ENCODE measurements at regions not wholly inside any gene's neighbourhood (a gene's known extent, or its start where the extent isn't known, plus 50 kb on each side); places are given as distances from the start of the nearest gene placed in this dataset.
"Not testable (repeated sequence)": the region's sequence is repeated elsewhere in the genome, so short reads cannot be mapped to it uniquely, and the experiment has no call there.

DNA sequence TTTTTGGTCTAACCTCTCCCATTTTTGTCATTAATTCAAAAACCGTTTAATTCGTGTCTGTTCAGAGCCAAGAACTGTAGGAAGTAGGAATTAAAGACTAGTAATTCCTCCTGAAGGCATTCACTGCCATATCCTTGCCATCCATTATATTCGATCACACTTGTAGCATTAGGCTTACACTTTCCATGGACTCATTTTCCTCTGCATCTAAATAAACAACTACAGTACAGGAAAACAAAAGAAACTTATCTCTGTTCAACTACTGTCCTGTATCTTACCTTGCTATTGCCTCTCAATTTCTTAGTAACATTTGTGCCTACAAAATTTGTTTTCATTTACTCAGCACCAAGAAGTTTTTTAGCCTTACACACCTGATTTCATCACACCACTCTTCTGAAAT, 111.6 kb upstream of the SEMA3C start:
- DNase-seq: no peak

- no peak for DNase-seq
Observed at GRCh38 chr7:81029511-81029910, 110.7 kb upstream of the SEMA3C start.

- DNase-seq: no peak
Observed at GRCh38 chr7:81025360-81025759, 106.5 kb upstream of the SEMA3C start.

DNA sequence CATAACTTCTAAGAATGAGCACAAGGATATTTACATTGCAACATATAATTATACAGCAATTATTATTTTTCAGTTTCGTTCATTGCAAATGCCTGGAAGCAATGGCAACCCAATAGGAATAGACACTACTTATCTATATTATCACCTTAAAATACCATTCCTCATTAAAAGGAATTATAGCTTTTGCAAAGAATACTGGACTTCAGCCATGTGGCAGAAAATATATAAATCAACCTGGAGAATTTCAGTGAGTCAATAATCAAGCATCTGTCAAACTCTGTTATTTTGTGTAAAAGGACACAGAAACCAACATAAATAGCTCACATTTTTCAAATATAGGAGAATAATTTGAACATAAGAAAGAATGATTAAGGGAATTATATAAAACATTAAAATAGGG, 96.1 kb upstream of the SEMA3C start:
- DNase-seq: no peak

- no peak for DNase-seq
Observed at GRCh38 chr7:81014266-81014665, 95.4 kb upstream of the SEMA3C start.

DNA sequence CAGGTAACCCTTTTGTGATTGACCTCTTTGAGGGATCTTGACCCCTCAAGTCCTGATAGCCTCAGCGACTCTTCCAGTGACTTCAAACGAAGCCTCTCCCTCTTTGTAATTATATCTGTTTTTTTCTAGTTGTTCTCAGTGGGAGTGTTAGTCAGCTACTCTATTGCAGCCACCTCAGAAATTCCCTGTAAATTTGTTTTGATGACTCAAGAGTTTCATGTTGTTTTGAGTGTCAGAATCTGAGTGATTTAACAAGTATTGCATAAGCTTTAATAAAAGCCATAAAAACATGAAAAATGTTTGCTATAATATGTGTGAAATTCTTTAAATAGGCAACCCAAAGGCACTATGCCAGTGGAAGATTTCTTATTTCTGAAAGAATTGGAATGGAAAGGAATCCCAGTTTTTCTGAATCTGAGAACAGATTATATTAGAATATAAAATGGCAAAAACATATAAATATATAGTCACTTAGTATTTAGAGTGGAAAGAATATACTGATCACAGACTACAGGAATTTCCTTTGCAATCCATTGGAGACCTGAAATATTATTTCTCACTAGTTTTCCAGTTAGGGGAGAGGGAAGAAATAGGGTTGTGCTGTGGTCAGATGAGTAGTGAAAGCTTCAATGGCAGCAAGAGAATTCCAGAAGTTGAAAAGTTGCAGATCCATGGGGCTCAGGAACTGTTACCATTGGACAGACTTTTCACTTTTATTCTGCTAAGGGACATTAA, 94.4 kb upstream of the SEMA3C start:
- DNase-seq: no peak

DNA sequence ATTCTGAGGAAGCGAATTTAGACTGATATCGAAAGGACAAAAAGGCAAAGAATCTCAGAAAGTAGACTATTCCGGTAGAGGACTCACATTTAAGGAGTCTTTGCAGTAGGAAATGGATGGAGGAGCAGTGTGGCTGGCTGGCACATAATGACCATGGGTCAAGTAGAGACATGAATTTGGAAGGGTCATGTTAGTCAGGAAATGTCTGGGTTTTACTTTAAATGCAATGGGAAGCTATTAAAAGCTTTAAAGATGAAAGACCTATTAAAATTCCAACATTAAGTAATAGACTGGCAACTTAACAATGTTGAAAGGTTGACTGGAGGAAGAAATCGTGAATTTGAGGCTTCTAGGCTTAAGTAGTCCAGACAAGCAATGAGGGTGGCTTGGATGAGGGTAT, 90.0 kb upstream of the SEMA3C start:
- DNase-seq: no peak

DNA sequence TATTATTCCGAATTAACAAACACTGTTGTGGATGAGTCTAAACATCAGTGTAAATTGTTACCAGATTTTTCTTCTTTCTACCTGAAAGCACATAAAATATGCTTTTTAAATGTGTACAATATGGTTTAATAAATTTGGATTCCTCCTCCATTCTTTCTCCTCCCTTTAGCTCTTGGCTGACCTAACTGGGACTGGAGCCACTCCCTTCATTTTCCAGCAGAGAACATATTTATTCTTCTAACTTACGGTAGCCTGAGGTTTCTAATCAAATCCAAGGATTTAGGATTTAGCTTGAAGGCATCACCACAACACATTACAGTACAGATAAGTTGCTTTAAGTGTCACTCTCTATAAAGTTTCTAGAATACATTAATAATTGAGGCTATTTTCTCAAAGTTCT, 88.2 kb upstream of the SEMA3C start:
- no peak for DNase-seq

DNA sequence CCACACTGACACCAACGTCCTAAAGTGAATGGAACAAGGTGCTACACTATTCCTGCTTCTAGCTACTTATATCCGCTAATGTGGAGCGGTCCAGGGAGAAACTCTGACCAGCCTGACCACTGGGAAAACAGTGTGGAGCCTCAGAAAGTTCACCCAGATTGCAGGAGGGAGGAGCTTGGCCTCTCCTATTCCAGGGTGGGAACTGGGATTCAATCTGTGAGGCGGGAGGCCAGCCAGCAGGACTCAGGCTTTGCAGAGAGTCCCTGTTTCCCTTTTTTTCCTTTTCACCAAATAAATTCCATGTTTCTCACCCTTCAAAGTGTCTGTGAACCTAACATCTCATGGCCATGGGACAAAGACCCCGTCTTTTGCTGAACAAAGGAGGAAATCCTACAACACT, 86.4 kb upstream of the SEMA3C start:
- no peak for DNase-seq

DNA sequence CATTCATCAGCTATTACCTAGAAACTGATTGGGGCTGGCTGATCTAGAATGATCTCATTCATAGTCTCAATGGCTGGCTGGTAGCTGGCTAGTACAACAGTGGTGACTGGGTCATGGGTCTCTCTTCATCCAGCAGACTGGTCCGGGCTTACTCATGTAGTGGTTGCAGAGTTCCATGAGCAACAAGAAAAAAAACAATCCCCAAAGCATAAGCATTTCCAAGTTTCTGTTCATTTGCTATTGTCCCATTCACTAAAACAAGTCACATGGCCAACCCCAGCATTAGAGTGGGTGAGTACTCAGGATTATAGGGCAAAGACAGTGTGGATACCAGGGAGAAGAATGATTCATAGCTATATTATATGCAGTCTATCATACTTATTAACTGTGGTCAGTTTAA, 85.2 kb upstream of the SEMA3C start:
- DNase-seq: no peak

GRCh38 chr7:81003326-81003725, 84.5 kb upstream of the SEMA3C start:
- no peak for DNase-seq

GRCh38 chr7:81002421-81002820, 83.6 kb upstream of the SEMA3C start:
- no peak for DNase-seq

- no peak for DNase-seq
Observed at GRCh38 chr7:80999771-81000170, 80.9 kb upstream of the SEMA3C start.

GRCh38 chr7:80999100-80999499, 80.2 kb upstream of the SEMA3C start:
- DNase-seq: no peak

DNA sequence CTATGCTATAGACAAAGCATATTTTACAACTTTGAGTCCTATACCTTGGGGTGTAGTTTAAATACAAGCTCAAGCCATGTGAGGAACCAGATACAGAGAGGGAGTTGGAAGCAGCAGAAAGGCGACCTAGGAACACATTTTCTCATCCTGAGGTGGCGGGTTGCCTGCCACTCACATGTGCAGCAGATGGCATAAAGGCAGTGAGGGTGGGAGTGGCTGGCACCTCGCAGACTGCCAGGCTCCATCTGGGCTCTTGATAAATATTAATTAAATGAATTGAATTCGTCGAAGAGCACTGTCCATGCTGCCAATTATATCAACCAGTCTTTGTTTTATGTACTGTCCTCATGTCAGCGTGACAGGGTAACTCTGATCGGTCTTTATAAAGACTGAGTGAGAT, 79.0 kb upstream of the SEMA3C start:
- no peak for DNase-seq

GRCh38 chr7:80996236-80996635, 77.4 kb upstream of the SEMA3C start:
- not testable (repeated sequence) for DNase-seq

DNA sequence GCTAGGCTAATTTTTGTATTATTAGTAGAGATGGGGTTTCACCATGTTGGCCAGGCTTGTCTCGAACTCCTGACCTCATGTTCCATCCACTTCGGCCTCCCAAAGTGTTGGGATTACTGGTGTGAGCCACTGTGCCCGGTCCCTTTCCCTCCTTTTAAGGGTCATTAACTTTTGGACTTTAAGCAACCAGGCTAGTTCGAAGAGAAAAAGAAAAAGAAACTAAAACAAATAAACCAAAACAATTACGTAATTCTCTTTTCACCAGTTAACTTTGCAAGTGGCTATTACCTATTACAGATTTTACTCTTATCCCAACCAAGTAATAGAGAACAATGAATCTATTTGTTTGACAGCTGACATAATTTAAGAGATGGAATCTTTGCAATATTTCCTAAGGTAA, 72.8 kb upstream of the SEMA3C start:
- DNase-seq: no peak

GRCh38 chr7:80984619-80985018, 65.8 kb upstream of the SEMA3C start:
- no peak for DNase-seq

GRCh38 chr7:80981405-80981804, 62.6 kb upstream of the SEMA3C start:
- DNase-seq: no peak

DNA sequence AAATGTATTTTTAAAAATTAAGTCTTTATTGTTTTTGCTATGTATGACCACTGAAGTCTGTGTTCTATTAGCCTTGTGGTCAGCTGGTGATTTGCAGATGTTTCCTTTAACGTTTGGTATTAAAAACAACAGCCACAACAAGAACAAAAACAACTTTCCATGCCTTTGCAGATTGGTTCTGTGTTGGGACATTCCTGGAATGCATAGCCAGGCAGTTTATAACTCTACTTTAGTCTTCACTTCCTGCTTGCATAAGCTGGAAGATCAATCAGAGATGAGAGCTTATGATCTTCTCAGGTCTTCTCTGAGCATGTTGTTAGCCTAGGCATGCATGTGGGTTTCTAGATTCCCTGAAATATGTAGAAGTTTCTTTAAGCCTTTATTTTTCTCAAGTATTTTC, 58.9 kb upstream of the SEMA3C start:
- DNase-seq: no peak

DNA sequence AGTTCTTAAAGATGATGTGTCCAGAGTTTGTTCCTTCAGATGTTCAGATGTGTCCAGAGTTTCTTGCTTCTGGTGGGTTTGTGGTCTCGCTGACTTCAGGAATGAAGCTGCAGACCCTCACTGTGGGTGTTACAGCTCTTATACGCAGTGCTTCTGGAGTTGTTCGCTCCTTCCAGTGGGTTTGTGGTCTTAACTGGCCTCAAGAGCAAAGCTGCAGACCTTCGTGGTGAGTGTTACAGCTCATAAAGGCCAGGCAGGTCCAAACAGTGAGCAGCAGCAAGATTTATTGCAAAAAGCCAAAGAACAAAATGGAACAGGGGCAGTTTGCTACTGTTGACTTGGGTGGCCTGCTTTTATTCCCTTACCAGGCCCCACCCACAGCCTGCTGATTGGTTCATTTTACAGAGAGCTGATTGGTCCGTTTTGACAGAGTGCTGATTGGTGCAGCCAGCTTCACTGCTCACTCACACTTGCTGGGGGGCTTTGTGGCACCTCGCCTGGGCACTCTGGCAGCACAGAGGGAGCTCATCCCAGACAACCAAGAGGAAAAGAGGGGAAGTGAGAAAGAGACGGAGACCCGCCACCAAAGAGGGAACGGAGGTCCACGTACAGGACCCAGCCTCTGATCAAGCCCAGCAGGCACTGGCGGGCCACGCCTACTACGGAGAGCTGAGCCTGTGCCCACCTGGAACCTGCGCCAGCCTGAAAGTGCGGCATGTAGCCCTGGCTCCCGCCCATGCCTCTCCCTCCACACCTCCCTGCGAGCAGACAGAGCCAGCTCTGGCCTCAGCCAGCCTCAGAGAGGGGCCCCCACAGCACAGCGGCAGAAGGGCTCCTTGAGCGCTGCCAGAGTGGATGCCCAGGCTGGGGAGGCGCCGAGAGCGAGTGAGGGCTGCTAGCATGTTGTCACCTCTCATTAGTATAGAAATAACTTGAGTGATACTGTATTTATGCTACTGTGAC, 55.8 kb upstream of the SEMA3C start:
- DNase-seq: no peak

DNA sequence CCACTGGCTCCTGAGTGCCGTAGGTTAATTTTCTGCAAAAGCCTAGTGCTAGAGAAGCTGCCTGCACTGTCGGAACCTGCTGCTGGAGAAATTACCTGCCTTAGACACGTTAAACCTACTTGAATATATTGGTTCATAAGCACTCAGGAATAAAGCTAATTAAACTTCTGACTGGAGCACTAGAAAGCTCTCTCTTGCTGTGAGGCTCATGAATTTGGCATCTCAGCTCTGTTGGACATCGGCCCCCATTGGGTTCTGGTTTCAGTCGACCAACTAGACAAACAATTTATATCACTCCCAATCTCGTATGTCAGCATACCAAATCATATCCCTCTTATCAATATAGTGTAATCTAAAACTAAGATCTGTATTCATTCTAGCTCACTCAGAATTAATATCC, 52.4 kb upstream of the SEMA3C start:
- no peak for DNase-seq
